ENCODE measurements at regions not wholly inside any gene's neighbourhood (a gene's known extent, or its start where the extent isn't known, plus 50 kb on each side); places are given as distances from the start of the nearest gene placed in this dataset.

- no peak for TF ChIP-seq CTCF (IDR thresholded peaks at IDR 0.05)
- no peak for TF ChIP-seq POLR2A (IDR thresholded peaks at IDR 0.05)
- no peak for TF ChIP-seq EP300 (IDR thresholded peaks at IDR 0.05)
These were observed 876.7 kb upstream of the POU3F3 start for GRCh38 chr2:103977241-103977640.
